ENCODE measurements at regions not wholly inside any gene's neighbourhood (a gene's known extent, or its start where the extent isn't known, plus 50 kb on each side); places are given as distances from the start of the nearest gene placed in this dataset.

DNA sequence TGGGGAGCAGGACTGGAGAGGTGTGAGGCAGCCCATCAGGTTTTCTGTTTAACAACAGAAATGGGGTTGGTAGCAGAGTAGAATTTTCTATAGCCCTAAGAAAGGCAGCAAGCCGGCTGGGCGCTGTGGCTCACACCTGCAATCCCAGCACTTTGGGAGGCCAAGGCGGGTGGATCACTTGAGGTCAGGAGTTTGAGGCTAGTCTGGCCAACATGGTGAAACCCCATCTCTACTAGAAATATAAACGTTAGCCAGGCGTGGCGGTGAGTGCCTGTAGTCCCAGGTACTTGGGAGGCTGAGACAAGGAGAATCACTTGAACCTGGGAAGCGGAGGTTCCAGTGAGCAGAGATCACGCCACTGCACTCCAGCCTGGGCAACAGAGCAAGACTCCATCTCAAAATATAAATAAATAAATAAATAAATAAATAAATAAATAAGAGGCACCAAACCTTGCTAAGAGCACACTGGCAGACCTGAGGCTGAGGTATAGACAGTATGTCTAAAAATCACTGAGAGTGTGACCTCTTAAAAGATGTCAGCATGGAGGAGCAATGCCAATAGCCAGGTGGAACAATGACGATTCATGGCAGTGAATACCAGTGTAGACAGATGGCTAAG lies 115.6 kb downstream of the SLC38A4 start:
- no peak for TF ChIP-seq POLR2AphosphoS5 (IDR thresholded peaks at IDR 0.05)
- TF ChIP-seq, protein P1, sequence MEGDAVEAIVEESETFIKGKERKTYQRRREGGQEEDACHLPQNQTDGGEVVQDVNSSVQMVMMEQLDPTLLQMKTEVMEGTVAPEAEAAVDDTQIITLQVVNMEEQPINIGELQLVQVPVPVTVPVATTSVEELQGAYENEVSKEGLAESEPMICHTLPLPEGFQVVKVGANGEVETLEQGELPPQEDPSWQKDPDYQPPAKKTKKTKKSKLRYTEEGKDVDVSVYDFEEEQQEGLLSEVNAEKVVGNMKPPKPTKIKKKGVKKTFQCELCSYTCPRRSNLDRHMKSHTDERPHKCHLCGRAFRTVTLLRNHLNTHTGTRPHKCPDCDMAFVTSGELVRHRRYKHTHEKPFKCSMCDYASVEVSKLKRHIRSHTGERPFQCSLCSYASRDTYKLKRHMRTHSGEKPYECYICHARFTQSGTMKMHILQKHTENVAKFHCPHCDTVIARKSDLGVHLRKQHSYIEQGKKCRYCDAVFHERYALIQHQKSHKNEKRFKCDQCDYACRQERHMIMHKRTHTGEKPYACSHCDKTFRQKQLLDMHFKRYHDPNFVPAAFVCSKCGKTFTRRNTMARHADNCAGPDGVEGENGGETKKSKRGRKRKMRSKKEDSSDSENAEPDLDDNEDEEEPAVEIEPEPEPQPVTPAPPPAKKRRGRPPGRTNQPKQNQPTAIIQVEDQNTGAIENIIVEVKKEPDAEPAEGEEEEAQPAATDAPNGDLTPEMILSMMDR (IDR thresholded peaks at IDR 0.05) = no peak
- TF ChIP-seq POLR2A (IDR thresholded peaks at IDR 0.05) = no peak

Data from upper lobe of left lung (tissue), 4 donors.